ENCODE measurements at regions not wholly inside any gene's neighbourhood (a gene's known extent, or its start where the extent isn't known, plus 50 kb on each side); places are given as distances from the start of the nearest gene placed in this dataset.
"Not testable (repeated sequence)": the region's sequence is repeated elsewhere in the genome, so short reads cannot be mapped to it uniquely, and the experiment has no call there.

DNA sequence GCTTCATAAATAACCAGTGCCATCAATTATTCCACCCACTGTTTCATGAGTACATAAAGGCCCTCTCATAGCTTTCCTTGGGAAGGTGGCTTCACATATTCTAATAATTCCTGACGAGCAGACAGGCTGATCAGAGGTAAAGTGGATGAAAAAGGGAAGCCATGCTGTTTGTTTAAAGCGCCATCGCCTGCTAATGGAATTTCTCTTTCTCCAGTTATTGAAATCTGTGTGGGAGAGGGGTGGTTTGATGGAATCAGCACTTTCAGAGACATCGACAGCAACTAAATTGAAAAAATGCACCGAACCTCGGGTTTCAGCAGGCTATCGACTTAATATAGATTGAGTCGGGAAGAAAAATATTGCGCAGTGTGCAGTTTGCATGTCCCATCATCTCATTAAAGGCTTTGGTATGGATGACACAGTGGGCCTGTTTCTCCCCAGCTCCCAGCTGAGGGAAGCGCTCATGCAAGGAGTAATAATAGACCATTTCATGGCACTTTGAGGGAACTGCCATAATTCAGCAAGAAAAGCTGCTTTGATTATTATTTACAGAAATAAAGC lies 472.1 kb downstream of the RBFOX1 start:
- DNase-seq (ENCODE audit: extremely low read depth, low read depth), result no peak
- TF ChIP-seq, protein P1, sequence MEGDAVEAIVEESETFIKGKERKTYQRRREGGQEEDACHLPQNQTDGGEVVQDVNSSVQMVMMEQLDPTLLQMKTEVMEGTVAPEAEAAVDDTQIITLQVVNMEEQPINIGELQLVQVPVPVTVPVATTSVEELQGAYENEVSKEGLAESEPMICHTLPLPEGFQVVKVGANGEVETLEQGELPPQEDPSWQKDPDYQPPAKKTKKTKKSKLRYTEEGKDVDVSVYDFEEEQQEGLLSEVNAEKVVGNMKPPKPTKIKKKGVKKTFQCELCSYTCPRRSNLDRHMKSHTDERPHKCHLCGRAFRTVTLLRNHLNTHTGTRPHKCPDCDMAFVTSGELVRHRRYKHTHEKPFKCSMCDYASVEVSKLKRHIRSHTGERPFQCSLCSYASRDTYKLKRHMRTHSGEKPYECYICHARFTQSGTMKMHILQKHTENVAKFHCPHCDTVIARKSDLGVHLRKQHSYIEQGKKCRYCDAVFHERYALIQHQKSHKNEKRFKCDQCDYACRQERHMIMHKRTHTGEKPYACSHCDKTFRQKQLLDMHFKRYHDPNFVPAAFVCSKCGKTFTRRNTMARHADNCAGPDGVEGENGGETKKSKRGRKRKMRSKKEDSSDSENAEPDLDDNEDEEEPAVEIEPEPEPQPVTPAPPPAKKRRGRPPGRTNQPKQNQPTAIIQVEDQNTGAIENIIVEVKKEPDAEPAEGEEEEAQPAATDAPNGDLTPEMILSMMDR (IDR thresholded peaks at IDR 0.05; ENCODE audit: low read depth, low read length), result no peak

DNA sequence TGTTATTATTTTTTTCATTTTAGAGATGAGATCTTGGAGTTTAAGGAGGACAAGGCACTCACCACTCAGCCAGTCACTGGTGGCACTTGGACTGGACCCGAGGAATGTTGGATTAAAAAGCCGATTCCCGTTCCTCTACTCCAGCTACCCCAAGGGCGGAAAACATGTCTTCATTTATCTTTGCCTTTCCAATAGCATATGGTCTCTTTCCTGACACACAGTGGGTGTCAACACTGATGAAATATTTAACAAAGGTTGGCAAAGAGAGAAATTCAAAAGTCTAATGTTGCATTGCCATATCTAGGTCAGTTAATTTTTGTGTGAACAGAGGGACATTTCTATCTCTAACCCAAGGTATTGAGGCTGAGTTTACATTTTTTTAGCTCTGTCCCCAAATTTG lies 459.7 kb downstream of the RBFOX1 start:
- no peak for DNase-seq (ENCODE audit: extremely low read depth, low read depth)
- TF ChIP-seq, protein P1 (IDR thresholded peaks at IDR 0.05; ENCODE audit: low read depth, low read length), result no peak

DNA sequence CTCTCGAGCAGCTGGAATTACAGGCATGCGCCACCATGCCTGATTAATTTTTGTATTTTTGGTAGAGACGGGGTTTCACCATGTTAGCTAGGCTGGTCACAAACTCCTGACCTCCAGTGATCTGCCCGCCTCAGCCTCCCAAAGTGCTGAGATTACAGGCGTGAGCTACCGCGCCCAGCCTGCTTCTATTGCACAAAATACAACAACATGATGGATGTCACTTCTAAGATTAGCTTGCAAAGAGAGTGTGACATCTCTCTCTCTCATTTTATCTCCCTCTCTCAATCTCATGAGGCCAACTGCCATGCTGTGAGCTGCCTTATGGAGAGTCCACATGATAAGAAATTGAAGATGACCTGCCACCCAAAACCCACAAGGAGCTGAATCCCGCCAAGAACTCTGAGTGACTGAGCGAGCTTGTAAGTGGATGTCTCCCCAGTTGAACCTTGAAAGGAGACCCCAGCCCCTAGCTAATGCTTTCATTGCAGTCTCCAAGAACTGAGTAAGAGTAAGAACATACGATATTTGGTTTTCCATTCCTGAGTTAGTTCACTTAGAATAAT lies 458.5 kb downstream of the RBFOX1 start:
- TF ChIP-seq, protein P1 (IDR thresholded peaks at IDR 0.05; ENCODE audit: low read depth, low read length), result no peak
- no peak for DNase-seq (ENCODE audit: extremely low read depth, low read depth)

DNA sequence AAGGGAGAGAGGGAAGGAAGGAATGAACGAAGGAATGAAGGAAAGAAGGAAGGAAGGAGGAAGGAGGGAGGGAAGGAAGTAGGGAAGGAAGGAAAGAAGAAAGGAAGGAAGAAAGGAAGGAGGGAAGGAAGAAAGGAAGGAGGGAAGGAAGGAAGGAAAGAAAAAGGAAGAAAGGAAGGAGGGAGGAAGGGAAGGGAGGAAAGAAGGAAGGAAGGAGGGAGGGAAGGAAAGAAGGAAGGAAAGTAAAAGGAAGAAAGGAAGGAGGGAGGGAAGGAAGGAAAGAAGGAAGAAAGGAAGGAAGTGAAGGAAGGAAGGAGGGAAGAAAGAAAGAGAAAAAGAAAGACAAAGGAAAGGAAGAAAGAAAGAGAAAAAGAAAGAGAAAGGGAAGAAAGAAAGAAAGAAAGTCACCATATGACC lies 442.4 kb downstream of the RBFOX1 start:
- no peak for DNase-seq (ENCODE audit: extremely low read depth, low read depth)
- TF ChIP-seq, protein P1 (IDR thresholded peaks at IDR 0.05; ENCODE audit: low read depth, low read length), result no peak

DNA sequence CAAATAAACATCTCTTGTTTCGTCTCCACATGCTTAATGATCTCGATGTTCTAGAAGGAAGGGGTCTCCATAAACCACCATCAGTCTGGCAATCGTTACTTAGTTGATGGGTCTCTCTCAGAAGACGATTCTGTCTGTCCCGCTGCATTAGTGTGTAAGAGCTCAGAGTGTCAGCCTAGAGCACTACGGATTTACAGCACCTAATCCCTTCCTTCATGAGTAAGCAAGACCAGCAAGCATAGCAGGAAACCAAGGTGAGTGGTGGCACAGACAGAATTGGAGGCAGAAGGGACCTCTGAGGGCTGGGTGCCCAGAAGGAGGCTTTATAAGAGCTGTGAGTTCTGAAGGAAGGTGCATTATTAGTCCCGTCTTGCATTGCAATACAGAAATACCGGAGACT lies 440.1 kb downstream of the RBFOX1 start:
- no peak for DNase-seq (ENCODE audit: extremely low read depth, low read depth)
- TF ChIP-seq, protein P1 (IDR thresholded peaks at IDR 0.05; ENCODE audit: low read depth, low read length), result no peak

DNA sequence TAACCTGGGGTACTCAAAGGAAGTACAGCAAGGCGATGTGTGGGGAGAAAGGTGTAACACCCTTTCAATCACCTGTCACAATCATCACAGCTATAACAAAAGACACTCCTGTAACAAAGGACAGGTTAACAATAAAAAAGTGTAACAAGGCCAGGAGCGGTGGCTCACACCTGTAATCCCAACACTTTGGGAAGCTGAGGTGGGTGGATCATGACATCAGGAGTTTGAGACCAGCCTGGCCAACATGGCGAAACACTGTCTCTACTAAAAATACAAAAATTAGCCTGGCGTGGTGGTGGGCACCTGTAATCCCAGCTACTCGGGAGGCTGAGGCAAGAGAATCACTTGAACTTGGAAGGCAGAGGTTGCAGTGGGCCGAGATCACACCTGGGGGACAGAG lies 436.4 kb downstream of the RBFOX1 start:
- not testable (repeated sequence) for DNase-seq (ENCODE audit: extremely low read depth, low read depth)

DNA sequence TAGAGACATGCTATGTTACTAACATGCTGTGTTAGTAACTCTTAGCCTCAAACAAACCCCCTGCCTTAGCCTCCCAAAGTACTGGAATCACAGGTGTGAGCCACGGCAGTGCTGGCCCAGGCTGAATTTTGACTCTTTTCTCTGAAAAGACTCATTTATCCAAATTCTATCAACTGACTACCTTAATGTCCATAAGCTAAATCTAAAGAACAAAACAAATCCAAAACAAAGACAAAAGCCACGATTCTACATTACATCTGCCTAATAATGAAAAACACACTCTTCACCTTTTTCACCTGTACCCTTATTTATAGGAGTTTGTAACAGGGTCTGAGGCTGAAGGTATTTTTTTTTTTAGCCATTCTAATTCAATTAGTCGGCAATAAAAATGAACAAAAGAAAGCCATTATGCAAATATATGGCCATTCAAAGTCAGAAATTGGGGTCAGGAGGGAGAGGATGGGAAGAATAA lies 432.5 kb downstream of the RBFOX1 start:
- TF ChIP-seq, protein P1 (IDR thresholded peaks at IDR 0.05; ENCODE audit: low read depth, low read length), result no peak
- no peak for DNase-seq (ENCODE audit: extremely low read depth, low read depth)

DNA sequence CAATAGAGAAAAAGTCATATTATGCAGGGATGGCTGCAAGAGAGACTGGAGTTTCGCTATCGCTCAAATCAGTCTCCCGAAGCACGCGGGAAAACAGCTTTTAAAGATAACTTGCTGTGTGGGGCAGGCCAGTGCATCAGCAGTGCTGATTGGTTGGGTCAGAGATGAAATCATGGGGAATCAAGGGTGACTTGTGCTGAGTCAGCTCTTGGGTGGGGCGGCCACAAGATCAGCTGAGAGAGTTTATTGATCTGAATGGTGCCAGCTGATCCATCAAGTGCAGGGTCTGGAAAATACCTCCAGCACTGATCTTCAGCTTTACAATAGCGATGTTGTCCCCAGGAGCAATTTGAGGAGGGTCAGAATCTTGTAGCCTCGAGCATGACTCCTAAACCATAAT lies 430.5 kb downstream of the RBFOX1 start:
- TF ChIP-seq, protein P1 (IDR thresholded peaks at IDR 0.05; ENCODE audit: low read depth, low read length), result no peak
- DNase-seq (ENCODE audit: extremely low read depth, low read depth), result no peak
